ENCODE measurements at regions not wholly inside any gene's neighbourhood (a gene's known extent, or its start where the extent isn't known, plus 50 kb on each side); places are given as distances from the start of the nearest gene placed in this dataset.
"Not testable (repeated sequence)": the region's sequence is repeated elsewhere in the genome, so short reads cannot be mapped to it uniquely, and the experiment has no call there.

DNA sequence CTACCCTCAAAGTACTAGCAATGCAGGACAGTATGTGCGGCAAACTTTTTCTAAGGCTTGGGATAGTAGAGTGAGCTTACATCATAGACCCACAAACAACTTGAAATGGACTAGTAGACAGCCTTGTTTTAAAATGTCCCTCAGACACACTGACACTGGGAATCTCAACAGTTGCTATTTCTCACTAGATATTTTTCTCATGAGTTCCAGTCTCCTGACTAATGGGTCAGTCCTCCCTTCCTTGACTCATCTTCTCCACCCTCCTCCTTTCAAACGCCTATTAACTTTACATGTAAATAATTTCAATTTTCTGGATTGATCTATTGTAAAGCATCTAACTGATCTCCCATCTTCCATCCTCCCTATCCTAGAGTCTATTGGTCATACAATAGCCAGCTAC is 308.3 kb upstream of the PREP start:
- H3K4me3 ChIP-seq (ENCODE audit: low read depth, low read length) = no peak overlapping the region
- DNase-seq (ENCODE audit: low read depth) = no peak
- no peak for TF ChIP-seq CTCF (IDR thresholded peaks at IDR 0.05; ENCODE audit: low read depth, low read length, missing control alignments)

GRCh38 chr6:105705608-105706007 is 302.7 kb upstream of the PREP start:
- no peak overlapping the region for H3K4me3 ChIP-seq (ENCODE audit: low read depth, low read length)
- TF ChIP-seq CTCF (IDR thresholded peaks at IDR 0.05; ENCODE audit: low read depth, low read length, missing control alignments) = no peak
- no peak for DNase-seq (ENCODE audit: low read depth)

GRCh38 chr6:105695461-105695860 is 292.6 kb upstream of the PREP start:
- TF ChIP-seq CTCF (IDR thresholded peaks at IDR 0.05; ENCODE audit: low read depth, low read length, missing control alignments) = no peak
- DNase-seq (ENCODE audit: low read depth) = no peak
- H3K4me3 ChIP-seq (ENCODE audit: low read depth, low read length) = no peak overlapping the region

DNA sequence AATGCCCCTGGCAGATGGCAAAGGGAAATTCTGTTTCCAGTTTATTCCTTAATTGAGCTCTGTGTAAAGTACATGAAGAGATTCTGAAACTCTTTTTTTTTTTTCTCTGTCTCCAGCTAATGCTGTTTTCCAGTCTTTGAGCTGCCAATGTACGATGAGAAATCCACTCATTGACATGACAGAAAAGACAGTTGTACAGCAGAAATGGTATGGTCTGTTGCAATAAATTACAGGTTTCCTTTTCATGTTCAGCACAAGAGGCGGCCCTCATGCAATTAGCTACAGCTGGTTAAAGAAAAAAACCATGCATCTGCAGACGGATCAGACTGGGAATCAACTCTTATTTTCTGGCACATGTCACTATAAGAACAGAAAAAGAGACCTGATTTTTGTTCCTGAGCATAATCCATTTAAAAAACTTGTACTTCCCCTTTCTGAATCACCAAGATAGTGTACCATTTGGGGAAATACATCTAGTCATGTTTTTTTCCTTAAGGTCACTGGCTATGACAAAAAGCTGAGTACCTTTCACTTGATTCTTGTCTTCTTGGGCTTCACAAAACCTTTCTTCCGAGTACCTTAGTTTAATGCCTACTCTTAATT is 289.8 kb upstream of the PREP start:
- TF ChIP-seq CTCF (IDR thresholded peaks at IDR 0.05; ENCODE audit: low read depth, low read length, missing control alignments) = no peak
- DNase-seq (ENCODE audit: low read depth) = no peak
- no peak overlapping the region for H3K4me3 ChIP-seq (ENCODE audit: low read depth, low read length)

GRCh38 chr6:105691971-105692370 is 289.1 kb upstream of the PREP start:
- H3K4me3 ChIP-seq (ENCODE audit: low read depth, low read length) = no peak overlapping the region
- no peak for DNase-seq (ENCODE audit: low read depth)

GRCh38 chr6:105691081-105691480 is 288.2 kb upstream of the PREP start:
- no peak overlapping the region for H3K4me3 ChIP-seq (ENCODE audit: low read depth, low read length)
- no peak for DNase-seq (ENCODE audit: low read depth)
- TF ChIP-seq CTCF (IDR thresholded peaks at IDR 0.05; ENCODE audit: low read depth, low read length, missing control alignments) = no peak

More at GRCh38 chr6:105691971-105692370, 289.1 kb upstream of the PREP start:
- TF ChIP-seq CTCF (IDR thresholded peaks at IDR 0.05; ENCODE audit: low read depth, low read length, missing control alignments) = no peak

DNA sequence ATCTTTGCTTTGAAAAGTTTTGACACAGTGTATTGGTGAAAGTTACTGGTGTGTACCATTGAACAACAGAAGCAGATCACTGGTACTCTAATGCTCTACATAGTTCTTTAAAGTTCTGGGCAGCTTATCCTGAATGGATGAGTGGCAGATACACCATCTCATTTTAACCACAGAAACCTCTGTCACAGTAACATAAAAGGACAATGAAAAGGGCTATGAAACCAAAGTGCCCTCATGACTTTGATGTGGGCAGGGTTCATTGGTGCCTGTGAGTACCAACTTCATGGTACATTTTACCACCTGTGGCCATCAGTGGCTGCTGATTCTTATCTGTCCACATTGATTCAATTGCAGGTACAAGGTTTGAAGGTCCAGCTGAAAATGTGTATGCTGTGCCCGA is 285.7 kb upstream of the PREP start:
- TF ChIP-seq CTCF (IDR thresholded peaks at IDR 0.05; ENCODE audit: low read depth, low read length, missing control alignments) = no peak
- no peak for DNase-seq (ENCODE audit: low read depth)
- no peak overlapping the region for H3K4me3 ChIP-seq (ENCODE audit: low read depth, low read length)

GRCh38 chr6:105686793-105687192 is 283.9 kb upstream of the PREP start:
- not testable (repeated sequence) for H3K4me3 ChIP-seq (ENCODE audit: low read depth, low read length); DNase-seq (ENCODE audit: low read depth)

All from GM12864 (cell line).